Rectal smooth muscle tissue (tissue), 1 donor: ENCODE measurements at regions not wholly inside any gene's neighbourhood (a gene's known extent, or its start where the extent isn't known, plus 50 kb on each side); places are given as distances from the start of the nearest gene placed in this dataset.

Experiments
- H3K27ac ChIP-seq: one replicate; pipeline ENCODE4 v1.7.0; 2013; ENCODE audit warnings: low read depth, low read length, inconsistent platforms
- H3K27me3 ChIP-seq: one replicate; pipeline ENCODE4 v1.7.0; 2013; ENCODE audit warnings: low read length; ENCODE audit not compliant: control insufficient read depth, insufficient read depth
- H3K36me3 ChIP-seq: one replicate; pipeline ENCODE4 v1.7.0; 2013; ENCODE audit warnings: low read length; ENCODE audit not compliant: control insufficient read depth, insufficient read depth
- H3K4me1 ChIP-seq: one replicate; pipeline ENCODE4 v1.7.0; 2013; ENCODE audit warnings: low read length; ENCODE audit not compliant: control insufficient read depth, insufficient read depth
- H3K4me3 ChIP-seq: one replicate; pipeline ENCODE4 v1.7.0; 2013; ENCODE audit warnings: low read length
- H3K9ac ChIP-seq: one replicate; pipeline ENCODE4 v1.7.0; 2013; ENCODE audit warnings: low read length

GRCh38 chr22:27302501-27302900, 499.1 kb downstream of the MN1 start:
- H3K9ac ChIP-seq = no peak overlapping the region
- H3K4me3 ChIP-seq = no peak overlapping the region
- H3K27ac ChIP-seq = no peak overlapping the region
- no peaks in the 10 kb centered on the region for H3K27me3 ChIP-seq
- H3K36me3 ChIP-seq = no peaks in the 10 kb centered on the region
- no peaks in the 10 kb centered on the region for H3K4me1 ChIP-seq

GRCh38 chr22:27303718-27304117, 497.8 kb downstream of the MN1 start:
- H3K4me3 ChIP-seq = no peak overlapping the region
- no peak overlapping the region for H3K9ac ChIP-seq
- no peaks in the 10 kb centered on the region for H3K4me1 ChIP-seq
- H3K27ac ChIP-seq = no peak overlapping the region
- no peaks in the 10 kb centered on the region for H3K36me3 ChIP-seq
- no peaks in the 10 kb centered on the region for H3K27me3 ChIP-seq

- Histone ChIP-seq H3K9ac (no peak overlapping the region), H3K27ac (no peak overlapping the region), H3K4me1 (no peaks in the 10 kb centered on the region), H3K27me3 (no peaks in the 10 kb centered on the region), H3K4me3 (no peak overlapping the region), H3K36me3 (no peaks in the 10 kb centered on the region)
These were observed 494.8 kb downstream of the MN1 start for GRCh38 chr22:27306771-27307170.

GRCh38 chr22:27307545-27308247, 493.9 kb downstream of the MN1 start:
- Histone ChIP-seq H3K9ac (no peak overlapping the region), H3K4me1 (no peaks in the 10 kb centered on the region), H3K36me3 (no peaks in the 10 kb centered on the region), H3K27me3 (peaks cover 2% of the 10 kb centered on the region), H3K27ac (no peak overlapping the region), H3K4me3 (no peak overlapping the region)

GRCh38 chr22:27308513-27308912, 493.0 kb downstream of the MN1 start:
- Histone ChIP-seq H3K27me3 (peaks cover 3% of the 10 kb centered on the region), H3K36me3 (no peaks in the 10 kb centered on the region), H3K4me3 (no peak overlapping the region), H3K9ac (no peak overlapping the region), H3K4me1 (no peaks in the 10 kb centered on the region), H3K27ac (no peak overlapping the region)

- Histone ChIP-seq H3K27me3 (peaks cover 3% of the 10 kb centered on the region), H3K4me1 (no peaks in the 10 kb centered on the region), H3K36me3 (no peaks in the 10 kb centered on the region), H3K27ac (no peak overlapping the region), H3K4me3 (no peak overlapping the region), H3K9ac (no peak overlapping the region)
These were observed 491.9 kb downstream of the MN1 start for GRCh38 chr22:27309697-27310096.

GRCh38 chr22:27310966-27311697, 490.4 kb downstream of the MN1 start:
- Histone ChIP-seq H3K4me3 (no peak overlapping the region), H3K27ac (no peak overlapping the region), H3K36me3 (no peaks in the 10 kb centered on the region), H3K4me1 (no peaks in the 10 kb centered on the region), H3K9ac (no peak overlapping the region), H3K27me3 (peaks cover 3% of the 10 kb centered on the region)

- H3K27me3 ChIP-seq = peaks cover 3% of the 10 kb centered on the region
- no peaks in the 10 kb centered on the region for H3K4me1 ChIP-seq
These were observed 489.6 kb downstream of the MN1 start for GRCh38 chr22:27311698-27312550.

GRCh38 chr22:27312565-27312964, 489.0 kb downstream of the MN1 start:
- Histone ChIP-seq H3K27me3 (peaks cover 3% of the 10 kb centered on the region), H3K9ac (no peak overlapping the region)

More at GRCh38 chr22:27311698-27312550, 489.6 kb downstream of the MN1 start:
- Histone ChIP-seq H3K36me3 (no peaks in the 10 kb centered on the region), H3K9ac (no peak overlapping the region), H3K4me3 (no peak overlapping the region), H3K27ac (no peak overlapping the region)

GRCh38 chr22:27312966-27313855, 488.3 kb downstream of the MN1 start:
- H3K4me1 ChIP-seq = no peaks in the 10 kb centered on the region
- no peak overlapping the region for H3K9ac ChIP-seq
- H3K27ac ChIP-seq = no peak overlapping the region

More at GRCh38 chr22:27312565-27312964, 489.0 kb downstream of the MN1 start:
- no peaks in the 10 kb centered on the region for H3K36me3 ChIP-seq
- H3K27ac ChIP-seq = no peak overlapping the region
- no peak overlapping the region for H3K4me3 ChIP-seq
- no peaks in the 10 kb centered on the region for H3K4me1 ChIP-seq

GRCh38 chr22:27314276-27314807, 487.2 kb downstream of the MN1 start:
- peaks cover 3% of the 10 kb centered on the region for H3K27me3 ChIP-seq
- H3K4me1 ChIP-seq = no peaks in the 10 kb centered on the region
- no peak overlapping the region for H3K27ac ChIP-seq
- no peaks in the 10 kb centered on the region for H3K36me3 ChIP-seq
- no peak overlapping the region for H3K9ac ChIP-seq
- no peak overlapping the region for H3K4me3 ChIP-seq

More at GRCh38 chr22:27312966-27313855, 488.3 kb downstream of the MN1 start:
- no peak overlapping the region for H3K4me3 ChIP-seq
- no peaks in the 10 kb centered on the region for H3K36me3 ChIP-seq
- peaks cover 3% of the 10 kb centered on the region for H3K27me3 ChIP-seq
